Gastroesophageal sphincter (tissue), 3 donors: ENCODE measurements at regions not wholly inside any gene's neighbourhood (a gene's known extent, or its start where the extent isn't known, plus 50 kb on each side); places are given as distances from the start of the nearest gene placed in this dataset.

Experiments used
- POLR2A ChIP-seq, 2 donors: fragments of 450-650 bp; IDR thresholded peaks; one replicate each; pipeline ENCODE4 v1.6.1; 2017; ENCODE audit warnings: antibody characterized with exemption in 2 of 2, mild to moderate bottlenecking in 2 of 2, moderate library complexity in 1 of 2
- TF ChIP-seq, protein P1 (sequence below), 4 experiments: fragments of 200-600 bp in 2 of 4; fragments of 450-650 bp in 2 of 4; sonication (generic) in 1 of 4; IDR thresholded peaks; one replicate each; pipeline ENCODE4 v1.5.1; 2017 to 2019; ENCODE audit warnings: antibody characterized with exemption in 4 of 4, mild to moderate bottlenecking in 2 of 4, moderate library complexity in 2 of 4

DNA sequence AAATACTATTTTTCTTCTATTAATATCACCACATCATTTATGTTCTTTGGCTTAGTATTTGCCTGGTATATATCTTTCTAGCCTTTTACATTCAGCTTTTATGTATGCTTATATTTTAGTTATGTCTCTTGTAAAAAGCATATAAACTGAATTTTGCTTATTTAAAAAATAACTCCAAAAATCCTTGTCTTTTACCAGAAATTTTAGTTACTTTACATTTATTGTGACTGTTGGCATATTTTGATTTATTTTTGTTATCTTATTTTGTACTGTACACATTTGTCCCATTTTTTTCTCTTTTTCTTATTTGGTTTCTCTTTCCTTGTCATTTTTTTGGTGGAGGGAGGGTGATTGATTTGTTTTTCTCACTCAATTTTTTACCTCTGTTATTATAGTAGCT, 169.6 kb downstream of the UACA start:
- TF ChIP-seq, protein P1, sequence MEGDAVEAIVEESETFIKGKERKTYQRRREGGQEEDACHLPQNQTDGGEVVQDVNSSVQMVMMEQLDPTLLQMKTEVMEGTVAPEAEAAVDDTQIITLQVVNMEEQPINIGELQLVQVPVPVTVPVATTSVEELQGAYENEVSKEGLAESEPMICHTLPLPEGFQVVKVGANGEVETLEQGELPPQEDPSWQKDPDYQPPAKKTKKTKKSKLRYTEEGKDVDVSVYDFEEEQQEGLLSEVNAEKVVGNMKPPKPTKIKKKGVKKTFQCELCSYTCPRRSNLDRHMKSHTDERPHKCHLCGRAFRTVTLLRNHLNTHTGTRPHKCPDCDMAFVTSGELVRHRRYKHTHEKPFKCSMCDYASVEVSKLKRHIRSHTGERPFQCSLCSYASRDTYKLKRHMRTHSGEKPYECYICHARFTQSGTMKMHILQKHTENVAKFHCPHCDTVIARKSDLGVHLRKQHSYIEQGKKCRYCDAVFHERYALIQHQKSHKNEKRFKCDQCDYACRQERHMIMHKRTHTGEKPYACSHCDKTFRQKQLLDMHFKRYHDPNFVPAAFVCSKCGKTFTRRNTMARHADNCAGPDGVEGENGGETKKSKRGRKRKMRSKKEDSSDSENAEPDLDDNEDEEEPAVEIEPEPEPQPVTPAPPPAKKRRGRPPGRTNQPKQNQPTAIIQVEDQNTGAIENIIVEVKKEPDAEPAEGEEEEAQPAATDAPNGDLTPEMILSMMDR (IDR thresholded peaks at IDR 0.05): no peak
- no peak for TF ChIP-seq POLR2A (IDR thresholded peaks at IDR 0.05)
